G401 (cell line): ENCODE measurements at regions not wholly inside any gene's neighbourhood (a gene's known extent, or its start where the extent isn't known, plus 50 kb on each side); places are given as distances from the start of the nearest gene placed in this dataset.
"Not testable (repeated sequence)": the region's sequence is repeated elsewhere in the genome, so short reads cannot be mapped to it uniquely, and the experiment has no call there.

Experiments used
- DNase-seq: peaks from one replicate; pipeline ENCODE4 v3.0.0-alpha.2; 2015; ENCODE audit warnings: low spot score
- in situ Hi-C: cut with HindIII; loops from 2 replicates; pipeline ENCODE4 v1.10.0; 2016; ENCODE audit warnings: low sequenced_read_pairs, mixed read lengths

- no peak for DNase-seq
- in situ Hi-C loops, result no loop called here
Measured at GRCh38 chr9:21590058-21590996, 108.2 kb upstream of the IFNE start.

GRCh38 chr9:21591221-21592062 is 109.3 kb upstream of the IFNE start:
- in situ Hi-C loops, result no loop called here

GRCh38 chr9:21592063-21592338 is 109.9 kb upstream of the IFNE start:
- in situ Hi-C loops, result no loop called here
- no peak for DNase-seq

More at GRCh38 chr9:21591221-21592062, 109.3 kb upstream of the IFNE start:
- DNase-seq, result no peak

GRCh38 chr9:21597284-21597683 is 115.2 kb upstream of the IFNE start:
- in situ Hi-C loops, result no loop called here

GRCh38 chr9:21598749-21599148 is 116.6 kb upstream of the IFNE start:
- DNase-seq, result no peak
- in situ Hi-C loops, result no loop called here

More at GRCh38 chr9:21597284-21597683, 115.2 kb upstream of the IFNE start:
- DNase-seq, result no peak

GRCh38 chr9:21605489-21605931 is 123.4 kb upstream of the IFNE start:
- DNase-seq, result no peak
- in situ Hi-C loops, result no loop called here

GRCh38 chr9:21607576-21607975 is 125.5 kb upstream of the IFNE start:
- DNase-seq, result no peak
- in situ Hi-C loops, result no loop called here

GRCh38 chr9:21608200-21608599 is 126.1 kb upstream of the IFNE start:
- in situ Hi-C loops, result no loop called here
- DNase-seq, result no peak

- no peak for DNase-seq
- in situ Hi-C loops, result no loop called here
Measured at GRCh38 chr9:21609506-21609905, 127.4 kb upstream of the IFNE start.

GRCh38 chr9:21611891-21612290 is 129.8 kb upstream of the IFNE start:
- DNase-seq, result no peak
- in situ Hi-C loops, result no loop called here

GRCh38 chr9:21615018-21615417 is 132.9 kb upstream of the IFNE start:
- in situ Hi-C loops, result no loop called here
- DNase-seq, result no peak

GRCh38 chr9:21615446-21615845 is 133.3 kb upstream of the IFNE start:
- in situ Hi-C loops, result no loop called here
- no peak for DNase-seq

GRCh38 chr9:21616082-21616778 is 134.1 kb upstream of the IFNE start:
- in situ Hi-C loops, result no loop called here
- DNase-seq, result no peak

GRCh38 chr9:21624675-21625644 is 142.8 kb upstream of the IFNE start:
- in situ Hi-C loops, result no loop called here
- no peak for DNase-seq

- in situ Hi-C loops, result no loop called here
- no peak for DNase-seq
Measured at GRCh38 chr9:21626493-21626892, 144.4 kb upstream of the IFNE start.

- in situ Hi-C loops, DNase-seq: not testable (repeated sequence)
Measured at GRCh38 chr9:21628954-21629353, 146.8 kb upstream of the IFNE start.

- no peak for DNase-seq
- in situ Hi-C loops, result no loop called here
Measured at GRCh38 chr9:21634951-21635350, 152.8 kb upstream of the IFNE start.

GRCh38 chr9:21638104-21638503 is 156.0 kb upstream of the IFNE start:
- in situ Hi-C loops, result no loop called here
- no peak for DNase-seq

GRCh38 chr9:21653091-21653490 is 149.3 kb upstream of the MTAP start:
- in situ Hi-C loops, result no loop called here
- no peak for DNase-seq
